Inflammatory macrophage treated with lipopolysaccharide for 1 hour (primary cell): ENCODE measurements at regions not wholly inside any gene's neighbourhood (a gene's known extent, or its start where the extent isn't known, plus 50 kb on each side); places are given as distances from the start of the nearest gene placed in this dataset.
"Not testable (repeated sequence)": the region's sequence is repeated elsewhere in the genome, so short reads cannot be mapped to it uniquely, and the experiment has no call there.

Source experiments
- DNase-seq, 2 donors: peaks; one replicate each; pipeline ENCODE4 v3.0.0-alpha.2; 2020 to 2022

DNA sequence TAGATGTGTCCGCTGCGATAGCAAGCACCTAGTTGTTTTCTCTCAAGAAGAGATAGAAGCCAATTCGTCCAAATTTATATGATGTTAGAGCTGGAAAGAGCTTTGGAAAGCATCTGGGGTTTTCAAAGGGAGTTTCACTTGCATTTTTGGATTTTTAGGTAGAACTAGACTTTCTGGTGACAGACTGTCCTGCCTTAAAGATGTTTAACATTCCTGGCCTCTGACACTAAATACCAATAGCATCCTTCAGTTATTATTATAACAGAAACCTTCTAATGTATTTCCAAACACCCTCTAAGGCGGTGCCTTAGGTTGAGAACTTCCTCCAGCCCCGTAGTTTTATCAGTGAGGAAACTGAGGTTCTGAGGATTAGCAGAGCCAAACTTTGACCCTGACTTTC is 305.3 kb downstream of the SATB1 start:
- no peak for DNase-seq

DNA sequence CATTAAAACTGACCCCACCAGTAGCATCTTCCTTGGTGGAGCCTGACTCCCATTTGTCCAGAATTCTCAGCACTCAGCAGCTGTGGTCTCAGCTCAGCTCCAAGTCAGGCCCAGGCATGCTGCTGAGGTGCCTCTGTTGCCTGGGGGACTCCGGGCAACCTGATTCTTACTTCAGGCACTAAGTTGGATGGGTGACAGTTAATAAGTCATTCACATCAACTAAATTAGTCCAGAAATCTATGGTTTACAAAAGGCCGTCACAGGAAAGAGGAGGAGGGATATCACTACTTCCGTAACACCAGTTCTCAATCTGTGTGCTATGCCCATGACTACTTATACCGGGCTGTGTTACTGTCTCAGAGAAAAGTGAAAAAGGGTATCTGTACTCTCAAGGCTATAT is 310.2 kb downstream of the SATB1 start:
- no peak for DNase-seq

DNA sequence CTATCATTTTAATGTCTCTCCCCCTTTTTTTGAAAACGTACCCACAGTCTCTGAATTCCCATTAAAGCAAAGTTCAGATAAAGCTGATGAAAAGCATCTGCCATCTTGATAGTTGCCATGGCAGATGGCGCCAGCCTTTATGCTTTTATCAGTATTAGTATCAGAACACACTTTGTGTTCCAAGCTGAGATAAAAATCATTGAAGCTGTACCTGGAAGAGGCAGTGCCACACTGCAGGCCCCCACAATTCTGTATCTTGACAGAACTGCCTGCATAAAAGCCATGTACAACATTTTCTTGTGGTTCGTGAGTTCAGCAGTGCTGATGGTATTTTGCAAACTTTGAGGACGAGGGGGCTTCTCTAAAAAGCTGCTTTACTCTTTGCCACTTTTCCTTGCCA is 311.7 kb downstream of the SATB1 start:
- DNase-seq: no peak

DNA sequence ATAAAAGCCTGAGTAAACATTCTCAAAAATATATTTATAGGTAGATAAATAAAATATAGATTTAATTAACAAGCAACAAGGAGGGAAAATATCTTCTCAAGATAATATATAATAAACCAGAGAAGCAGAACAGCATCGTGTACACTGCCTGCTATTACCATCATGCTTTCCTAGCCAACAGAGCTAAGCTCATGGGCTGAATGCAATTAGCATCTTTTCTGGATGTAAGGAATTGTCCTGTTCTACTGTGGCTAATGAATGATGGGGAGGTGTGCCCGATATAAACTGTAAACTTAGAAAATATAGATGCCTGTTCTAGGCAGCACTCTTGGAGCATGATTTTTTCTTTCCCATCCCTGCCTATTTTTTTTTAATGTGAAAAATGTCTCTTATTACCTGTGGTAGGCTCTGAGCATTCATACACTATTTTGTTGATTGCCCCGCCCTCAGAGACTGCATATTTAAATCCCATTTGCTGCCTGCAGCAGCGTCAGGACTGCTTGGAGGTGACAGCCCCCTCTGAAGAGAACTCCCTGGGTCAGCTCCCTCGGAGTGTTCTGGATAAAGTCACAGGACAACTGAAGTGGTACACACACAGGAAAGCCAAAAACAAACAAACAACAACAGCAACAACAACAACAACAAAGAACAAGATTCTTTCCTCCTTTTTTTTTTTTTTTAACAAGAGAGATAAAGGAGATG is 312.3 kb downstream of the SATB1 start:
- DNase-seq: no peak

DNA sequence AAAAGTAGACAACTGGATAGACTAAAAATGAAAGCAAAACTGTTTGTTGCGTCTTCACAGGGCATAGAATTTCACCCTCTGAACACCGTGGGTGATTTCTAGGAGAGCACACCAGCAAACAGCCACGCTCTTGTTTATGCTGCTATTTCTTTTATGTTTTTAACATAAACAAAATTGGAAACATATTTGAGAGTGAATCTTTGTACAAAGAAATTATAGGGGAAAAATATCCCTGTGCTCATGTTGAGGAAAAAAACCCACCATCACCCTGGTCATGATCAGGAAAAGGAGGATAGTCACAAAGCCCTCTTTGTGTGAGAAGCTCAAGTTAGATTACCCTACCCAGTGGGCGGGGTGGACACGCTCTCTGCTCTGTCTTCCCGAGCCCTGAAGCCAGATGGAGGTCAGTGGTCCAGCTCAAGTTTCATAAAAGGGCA is 313.3 kb downstream of the SATB1 start:
- peak in 1 of 2 donors; percentile 14 for DNase-seq

DNA sequence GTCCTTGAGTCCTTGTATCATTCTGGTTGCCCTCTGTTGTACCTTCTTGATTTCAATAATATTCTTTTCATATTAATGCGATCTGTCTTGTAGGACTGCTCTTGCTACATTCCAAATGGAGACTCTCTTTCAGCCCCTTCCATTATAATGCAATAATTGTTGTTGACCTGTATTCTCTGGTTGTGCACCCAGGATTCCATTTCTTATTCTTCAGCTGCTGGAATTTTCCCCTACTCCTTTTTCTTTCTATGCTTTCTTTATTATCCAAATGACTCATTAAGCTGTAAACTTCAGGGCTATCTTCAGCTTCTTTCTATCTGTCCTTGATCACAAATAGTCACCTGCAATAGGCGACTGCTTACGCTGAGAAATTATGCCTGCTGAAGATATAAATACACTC is 321.5 kb downstream of the SATB1 start:
- no peak for DNase-seq

DNA sequence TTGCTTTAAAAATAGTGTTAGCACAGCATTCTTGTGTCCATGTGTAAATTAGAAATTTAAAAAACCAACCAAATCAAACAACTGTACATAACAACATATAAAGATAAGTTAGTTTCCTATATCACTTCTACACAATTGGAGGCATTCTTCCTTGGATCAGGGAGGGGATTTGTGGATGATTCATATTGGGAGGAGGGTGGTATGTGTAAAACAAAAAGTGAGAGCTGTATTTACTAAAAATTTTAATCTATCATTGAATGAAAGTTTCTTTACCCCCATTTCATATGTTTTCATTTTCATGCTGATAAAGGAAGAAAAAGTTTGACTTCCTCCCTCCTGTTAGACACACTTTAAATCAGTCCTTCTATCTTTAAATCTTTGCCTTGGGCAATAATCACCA is 325.0 kb downstream of the SATB1 start:
- DNase-seq: no peak

DNA sequence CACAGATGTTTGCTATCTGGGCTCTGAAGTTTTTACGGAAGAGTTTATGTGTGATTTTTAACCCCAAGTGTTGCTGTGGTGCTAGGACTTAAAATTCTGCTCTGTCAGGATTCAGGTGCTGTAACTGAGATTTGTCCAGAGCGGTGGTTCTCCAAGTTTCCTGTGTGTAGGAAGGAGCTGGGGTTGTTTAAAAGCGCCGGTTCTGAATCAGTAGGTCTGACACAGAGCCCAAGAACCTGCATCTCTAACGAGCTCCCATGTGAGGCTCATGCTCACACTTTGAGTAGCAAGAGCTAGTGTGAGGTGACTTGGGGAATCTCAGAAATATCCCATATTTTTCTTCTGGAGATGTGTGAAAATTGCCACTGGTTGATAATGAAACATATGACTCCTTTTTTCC is 325.5 kb downstream of the SATB1 start:
- DNase-seq: no peak

DNA sequence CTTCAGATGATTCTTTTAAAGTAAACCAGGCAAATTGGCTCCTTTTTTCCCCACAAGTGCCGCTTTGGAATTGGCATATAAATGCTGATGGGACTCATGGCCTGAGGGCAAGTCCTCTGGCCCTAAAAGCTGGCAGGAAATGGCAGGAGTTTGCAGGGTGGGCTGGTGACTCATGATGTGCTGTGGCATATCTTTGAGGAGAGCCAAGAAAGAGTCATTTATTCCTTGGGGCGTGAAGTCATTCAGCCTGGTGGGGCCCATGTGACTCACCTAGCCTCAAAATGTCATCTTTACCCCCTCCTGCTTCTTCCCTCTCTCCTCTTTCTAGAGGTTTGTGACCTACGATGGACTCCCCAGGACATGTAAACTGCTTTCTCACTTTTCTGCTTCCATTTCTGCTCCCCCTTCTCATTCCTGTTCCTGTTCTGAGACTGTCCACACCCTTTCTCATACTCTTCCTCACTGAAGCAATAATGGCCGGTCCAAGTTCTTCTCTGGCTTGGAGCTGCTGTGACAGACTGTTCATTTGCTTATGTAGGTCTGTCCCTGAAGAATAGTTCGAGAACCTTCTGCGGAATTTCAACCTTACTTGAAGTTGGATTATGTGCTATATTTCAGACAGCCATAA is 326.1 kb downstream of the SATB1 start:
- no peak for DNase-seq

DNA sequence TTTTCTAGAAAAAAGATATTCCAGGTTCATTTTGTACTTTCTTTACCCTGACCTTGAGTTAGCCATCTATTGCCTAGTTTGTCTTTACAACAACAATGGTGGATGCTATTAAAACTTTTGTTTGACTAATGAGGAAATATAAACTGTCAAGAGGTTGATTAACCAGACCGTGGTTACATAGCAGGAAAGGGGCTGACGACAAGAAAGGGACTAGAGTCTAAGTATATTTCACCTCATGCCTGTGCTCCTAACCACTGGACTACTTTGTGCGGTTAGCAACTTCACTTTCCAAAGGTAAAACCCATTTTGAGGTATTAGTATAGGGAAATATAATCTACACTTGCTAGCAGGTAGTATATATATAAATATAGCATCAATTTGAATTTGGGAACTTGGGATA is 327.1 kb downstream of the SATB1 start:
- DNase-seq: no peak

DNA sequence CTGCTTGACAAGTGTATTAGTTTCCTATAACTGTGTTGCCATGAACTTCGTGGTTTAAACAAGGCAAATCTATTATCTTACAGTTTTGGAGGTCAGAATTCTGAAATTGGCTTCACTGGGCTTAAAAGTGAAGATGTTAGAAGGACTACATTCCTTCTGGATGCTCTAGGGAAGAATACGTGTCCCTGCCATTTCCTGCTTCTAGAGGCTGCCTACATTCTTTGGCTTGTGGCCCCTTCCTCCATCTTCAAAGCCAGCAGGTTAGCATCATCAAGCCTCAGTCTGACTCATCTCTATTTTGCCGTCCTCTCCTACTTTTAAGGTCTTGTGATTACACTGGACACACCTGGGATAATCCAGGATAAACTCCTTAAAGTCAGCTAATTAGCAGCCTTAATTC is 327.7 kb downstream of the SATB1 start:
- DNase-seq: no peak

DNA sequence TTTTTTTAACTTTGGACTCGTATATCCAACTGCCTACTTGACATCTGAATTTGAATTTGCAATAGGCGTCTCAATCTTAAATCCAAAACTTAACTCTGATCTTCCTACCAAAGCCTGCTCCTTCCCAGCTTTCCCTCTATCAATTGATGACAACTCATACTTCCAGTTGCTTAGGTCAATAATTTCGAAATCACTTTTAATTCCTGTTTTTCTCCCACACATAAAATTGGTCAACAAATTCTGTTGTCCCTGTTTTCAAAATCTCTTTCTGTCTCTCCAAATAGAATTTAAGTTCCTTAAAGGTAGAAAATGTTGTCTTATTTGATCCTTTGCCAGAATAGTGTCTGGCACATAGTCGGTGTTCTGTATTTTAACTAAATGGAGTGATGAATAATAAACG is 332.4 kb downstream of the SATB1 start:
- peak; percentile 35 to 51 for DNase-seq

DNA sequence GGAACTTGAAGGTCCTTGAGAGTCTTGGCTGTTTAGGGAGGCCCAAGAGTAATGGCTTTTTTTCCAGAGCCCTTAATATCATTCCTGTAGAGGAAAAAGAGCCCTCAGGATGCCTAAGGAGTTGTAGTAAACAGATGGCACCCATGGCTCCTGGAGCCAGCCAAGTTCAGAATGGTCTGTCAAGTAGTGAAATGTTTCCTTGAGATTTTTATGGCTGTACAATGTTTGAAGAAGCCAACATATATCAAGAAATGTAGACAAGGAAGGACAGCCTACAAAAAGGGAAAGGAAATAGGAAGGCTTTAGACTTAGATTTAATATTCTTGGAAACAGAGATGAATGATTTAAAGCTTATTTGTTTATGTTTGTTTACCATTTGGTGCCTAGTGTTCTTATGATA is 334.8 kb downstream of the SATB1 start:
- no peak for DNase-seq

DNA sequence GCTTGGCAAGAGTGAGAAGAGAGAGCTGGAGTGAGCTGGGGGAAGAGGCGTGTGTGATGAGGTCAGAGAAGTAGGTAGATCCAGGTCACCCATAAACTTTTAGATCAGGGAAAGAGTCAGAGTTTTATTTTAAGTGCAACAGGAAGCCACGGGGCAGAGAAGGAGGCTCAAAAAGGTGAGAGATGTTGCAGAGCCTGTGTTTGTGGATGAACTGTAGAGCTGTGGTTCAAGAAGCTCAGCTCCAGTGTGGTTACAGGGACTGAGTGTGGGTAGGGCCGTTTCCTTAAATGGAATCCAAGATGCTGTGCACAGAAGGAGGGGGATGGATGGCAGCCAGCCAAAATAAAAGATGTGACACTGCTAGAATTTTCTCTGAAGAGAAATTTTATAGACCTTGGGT is 337.2 kb downstream of the SATB1 start:
- no peak for DNase-seq

DNA sequence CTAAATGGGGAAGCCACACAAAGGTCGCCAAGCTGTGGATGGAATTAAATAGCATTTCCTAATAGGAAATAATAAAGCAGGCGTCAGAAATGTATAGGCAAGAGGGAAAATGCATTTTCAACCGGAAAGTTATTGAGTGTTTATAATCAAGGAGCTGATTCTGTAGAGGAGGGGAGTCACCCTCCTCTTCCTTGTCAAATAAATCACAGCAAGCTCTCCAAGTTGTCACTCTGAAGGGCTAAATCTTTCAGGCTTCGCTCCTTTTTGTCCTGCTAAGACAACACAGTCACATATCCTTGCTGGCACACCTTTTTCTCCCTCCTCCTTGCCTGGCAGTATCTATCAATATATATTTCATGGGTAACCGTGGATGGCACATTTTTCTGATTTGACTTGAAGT is 338.4 kb downstream of the SATB1 start:
- no peak for DNase-seq

DNA sequence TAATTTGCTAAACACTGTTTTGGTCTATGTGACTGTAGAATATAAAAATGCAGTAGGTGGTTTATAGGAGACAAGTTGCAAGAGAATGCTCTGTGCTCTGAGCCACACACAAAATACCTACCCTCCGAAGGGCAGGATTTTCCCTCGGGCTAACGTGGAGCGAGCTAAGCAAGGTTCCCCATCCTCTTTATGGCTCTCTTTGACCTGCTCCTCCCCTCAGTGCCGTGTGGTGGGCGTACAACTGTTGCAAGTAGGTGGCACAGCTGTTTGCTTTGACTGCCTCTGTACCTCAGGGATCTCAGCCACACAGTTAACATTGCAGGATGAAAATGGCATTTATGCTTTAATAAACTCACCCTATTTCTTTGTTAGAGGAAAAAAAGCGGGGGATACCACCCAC is 339.1 kb downstream of the SATB1 start:
- DNase-seq: no peak

DNA sequence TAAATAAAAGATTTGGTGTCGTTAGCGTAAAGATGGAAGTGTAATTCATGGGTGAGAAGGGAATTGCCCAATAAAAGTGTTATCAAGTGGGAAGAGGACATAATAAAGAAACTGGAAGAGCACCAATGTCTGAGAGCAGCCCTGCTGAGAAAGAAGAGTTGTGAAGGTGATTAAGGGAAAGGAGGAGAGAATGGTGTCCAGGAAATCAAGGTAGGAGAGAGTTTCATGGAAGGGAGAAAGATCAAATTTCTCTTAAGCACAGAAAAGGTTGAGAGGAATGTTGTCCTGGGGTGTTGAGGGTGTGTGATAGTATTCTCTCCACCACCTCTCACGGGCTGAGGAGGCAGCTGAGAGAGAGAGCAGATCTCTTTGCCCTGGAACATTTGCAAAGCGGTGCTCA is 339.7 kb downstream of the SATB1 start:
- DNase-seq: no peak

DNA sequence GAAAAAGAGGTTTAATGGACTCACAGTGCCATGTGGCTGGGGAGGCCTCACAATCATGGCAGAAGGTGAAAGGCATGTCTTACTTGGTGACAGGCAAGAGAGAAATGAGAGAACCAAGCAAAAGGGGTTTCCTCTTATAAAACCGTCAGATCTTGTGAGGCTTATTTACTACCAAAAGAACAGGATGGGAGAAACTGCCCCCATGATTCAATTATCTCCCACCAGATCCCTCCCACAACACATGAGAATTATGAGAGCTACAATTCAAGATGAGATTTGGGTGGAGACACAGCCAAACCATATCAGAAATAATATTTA is 340.8 kb upstream of the TBC1D5 start:
- not testable (repeated sequence) for DNase-seq

DNA sequence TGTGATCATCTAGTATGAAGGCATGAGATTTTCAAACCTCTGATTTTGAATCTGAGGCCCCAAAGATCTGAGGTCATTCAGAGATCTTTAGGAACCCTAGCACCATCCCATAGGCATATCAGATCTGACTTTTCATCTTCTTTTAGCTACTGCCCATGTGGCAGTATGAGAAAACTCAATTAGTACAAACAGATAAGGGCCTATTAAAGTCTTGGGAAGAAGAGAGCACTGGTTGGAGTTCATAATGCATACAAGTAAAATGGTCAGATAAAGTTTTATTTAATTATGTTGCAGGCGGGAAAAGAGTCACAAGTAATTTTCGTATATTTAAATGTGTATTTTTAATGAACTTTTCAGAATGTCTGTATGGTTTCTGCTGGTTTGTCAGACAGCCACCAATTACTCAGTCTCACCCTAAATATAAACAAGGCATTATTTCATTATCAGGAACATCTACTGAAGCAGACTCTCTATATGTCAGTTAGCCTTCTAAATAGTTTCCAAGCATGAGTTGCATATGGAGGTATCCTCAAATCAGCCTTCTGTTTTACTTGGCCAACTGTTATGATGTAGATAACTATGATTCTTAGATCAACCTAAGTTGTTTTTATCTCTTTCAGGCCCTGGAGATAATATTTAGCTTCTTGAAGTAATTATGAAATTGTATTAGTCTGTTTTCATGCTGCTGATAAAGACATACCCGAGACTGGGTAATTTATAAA is 340.3 kb upstream of the TBC1D5 start:
- no peak for DNase-seq

DNA sequence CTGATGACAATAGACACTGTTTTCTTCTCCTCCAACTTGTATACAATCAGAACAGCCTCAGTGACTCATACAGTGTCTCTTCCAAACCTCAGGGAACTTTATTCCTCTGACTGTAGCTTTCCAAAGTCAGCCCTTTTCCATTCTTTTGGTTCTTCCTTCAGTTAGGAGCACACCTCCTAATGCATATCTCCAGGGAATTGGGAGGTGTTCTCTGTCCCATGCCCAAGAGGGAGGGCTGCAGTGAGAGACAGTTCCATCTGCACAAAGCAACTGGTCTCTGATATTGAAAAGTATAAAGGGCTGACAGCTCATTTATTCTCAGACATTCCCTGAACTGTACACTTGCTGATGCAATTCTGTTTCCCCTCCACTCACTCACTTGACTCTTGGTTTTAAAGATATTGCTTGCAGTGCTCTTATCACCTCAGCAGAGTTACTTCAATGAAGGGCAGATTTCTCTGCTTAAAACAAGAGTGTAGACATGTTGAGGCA is 337.8 kb upstream of the TBC1D5 start:
- no peak for DNase-seq

DNA sequence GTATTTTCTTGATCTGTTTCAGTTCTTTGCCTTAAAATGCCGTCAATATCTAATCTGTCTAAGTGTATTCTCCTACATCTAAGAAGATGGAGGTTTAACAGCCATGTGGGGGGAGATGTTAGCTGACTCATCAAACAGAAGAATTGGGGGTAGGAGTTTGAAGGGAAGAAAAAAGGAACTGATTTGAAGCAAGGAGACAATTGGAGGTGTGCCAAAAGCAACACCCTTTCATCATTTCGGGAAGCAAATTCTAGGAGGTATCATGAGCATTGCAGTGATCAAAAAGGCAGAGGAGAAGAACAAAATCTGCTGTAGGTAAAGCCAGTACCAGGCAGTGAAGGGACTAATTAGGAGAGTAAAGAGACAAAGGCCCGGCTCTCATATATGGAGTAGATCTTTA is 337.3 kb upstream of the TBC1D5 start:
- peak in 1 of 2 donors; percentile 28 for DNase-seq

DNA sequence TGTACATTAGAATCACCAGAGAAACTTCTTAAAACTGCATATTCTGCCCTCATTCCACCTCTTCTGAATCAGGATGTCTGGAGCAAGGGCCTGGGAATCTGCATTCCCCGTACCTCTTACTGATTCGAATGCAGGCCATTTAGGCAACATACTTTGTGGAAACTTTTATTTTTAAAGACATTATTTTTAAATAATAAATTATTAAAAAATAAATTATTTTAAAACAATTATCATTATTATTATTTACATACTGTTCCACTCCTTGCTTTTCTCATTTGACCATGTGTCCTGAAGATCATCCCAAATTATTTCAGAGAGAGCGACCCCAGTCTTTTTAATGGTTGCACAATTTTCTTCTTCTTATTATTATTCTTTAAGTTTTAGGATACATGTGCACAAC is 336.6 kb upstream of the TBC1D5 start:
- no peak for DNase-seq

DNA sequence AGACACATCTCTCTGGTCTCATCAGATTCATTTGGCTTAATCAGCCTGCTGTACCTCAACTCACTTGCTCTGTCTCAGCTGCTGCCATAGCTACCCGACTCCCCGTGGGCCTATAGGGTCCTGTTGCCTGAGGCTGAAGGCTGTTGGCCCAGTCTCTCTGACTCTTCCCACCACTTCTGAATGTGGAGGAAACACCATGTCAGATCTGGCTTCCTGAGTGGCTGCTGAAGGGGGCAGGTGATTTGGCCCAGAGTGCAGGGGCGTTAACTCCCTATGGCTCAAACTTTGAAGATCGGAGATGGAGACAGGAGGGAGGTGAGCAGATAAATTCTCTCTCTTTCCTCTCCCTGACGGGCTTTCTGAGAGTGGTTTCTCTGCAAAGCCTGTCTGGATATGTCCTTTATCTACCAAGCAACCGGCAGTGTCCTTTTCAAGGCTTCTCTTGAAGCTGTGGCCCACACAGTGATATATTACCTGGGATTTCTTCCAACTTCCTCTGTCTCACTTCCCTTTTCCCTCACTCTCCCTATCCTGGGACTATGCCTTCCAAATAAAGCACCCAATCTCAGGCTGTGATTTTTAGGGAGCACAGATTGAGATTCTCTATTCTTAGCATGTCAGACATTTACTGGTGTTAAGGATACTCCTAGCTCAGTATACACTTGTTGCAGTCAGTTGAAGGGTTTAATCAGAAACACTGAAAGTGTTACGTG is 334.9 kb upstream of the TBC1D5 start:
- no peak for DNase-seq

DNA sequence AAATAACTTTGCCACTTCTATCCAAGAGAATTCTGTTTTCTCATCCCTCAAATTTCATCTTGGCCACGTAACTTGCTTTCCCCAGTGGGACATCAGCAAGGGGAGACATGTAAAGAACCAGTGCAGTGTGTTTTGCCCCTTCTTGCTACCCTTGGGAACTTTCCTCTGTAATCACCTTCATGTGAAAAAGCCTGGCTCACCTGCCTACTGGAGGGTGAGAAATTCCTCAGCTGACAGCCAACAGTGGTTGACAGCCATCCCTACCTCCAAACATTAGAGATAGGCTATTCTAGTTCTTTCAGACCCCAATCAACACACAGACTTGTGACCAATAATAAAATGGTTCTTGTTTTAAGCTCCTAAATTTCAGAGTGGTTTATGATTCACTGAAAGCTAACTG is 333.9 kb upstream of the TBC1D5 start:
- no peak for DNase-seq
